ENCODE measurements at regions not wholly inside any gene's neighbourhood (a gene's known extent, or its start where the extent isn't known, plus 50 kb on each side); places are given as distances from the start of the nearest gene placed in this dataset.

DNA sequence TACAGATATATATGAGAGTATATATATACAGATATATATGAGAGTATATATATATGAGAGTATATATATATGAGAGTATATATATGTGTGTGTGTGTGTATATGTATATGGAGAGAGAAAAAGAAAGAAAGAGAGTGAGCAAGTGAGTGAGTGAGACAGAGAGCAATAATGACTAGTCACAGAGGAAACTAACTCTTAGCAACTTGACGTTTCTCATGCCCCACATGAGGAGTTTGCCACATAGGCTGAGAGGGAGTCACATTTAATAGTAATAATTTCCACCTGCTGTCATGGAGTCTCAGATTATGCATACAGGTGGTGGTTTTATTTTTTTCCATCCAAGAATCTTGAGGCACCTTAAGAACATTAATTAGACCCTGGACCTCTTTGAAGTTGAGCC, 199.9 kb downstream of the GATA3 start:
- no peaks in the 10 kb centered on the region for H3K36me3 ChIP-seq (ENCODE audit: control insufficient read depth, insufficient read depth, low read length)
- H3K4me3 ChIP-seq (ENCODE audit: low read depth, low read length) = no peak overlapping the region
- TF ChIP-seq CTCF (IDR thresholded peaks at IDR 0.05; ENCODE audit: insufficient read depth, low read length, poor library complexity, severe bottlenecking) = no peak
- DNase-seq (ENCODE audit: low read depth) = no peak
- H3K27me3 ChIP-seq (ENCODE audit: control insufficient read depth, insufficient read depth, low read length) = no peaks in the 10 kb centered on the region

- no peak overlapping the region for H3K4me3 ChIP-seq (ENCODE audit: low read depth, low read length)
- no peak for TF ChIP-seq CTCF (IDR thresholded peaks at IDR 0.05; ENCODE audit: insufficient read depth, low read length, poor library complexity, severe bottlenecking)
- H3K36me3 ChIP-seq (ENCODE audit: control insufficient read depth, insufficient read depth, low read length) = no peaks in the 10 kb centered on the region
- no peak for DNase-seq (ENCODE audit: low read depth)
- no peaks in the 10 kb centered on the region for H3K27me3 ChIP-seq (ENCODE audit: control insufficient read depth, insufficient read depth, low read length)
These were observed 200.8 kb downstream of the GATA3 start for GRCh38 chr10:8255301-8255700.

- no peak overlapping the region for H3K4me3 ChIP-seq (ENCODE audit: low read depth, low read length)
- no peaks in the 10 kb centered on the region for H3K27me3 ChIP-seq (ENCODE audit: control insufficient read depth, insufficient read depth, low read length)
- no peak for TF ChIP-seq CTCF (IDR thresholded peaks at IDR 0.05; ENCODE audit: insufficient read depth, low read length, poor library complexity, severe bottlenecking)
- no peaks in the 10 kb centered on the region for H3K36me3 ChIP-seq (ENCODE audit: control insufficient read depth, insufficient read depth, low read length)
- no peak for DNase-seq (ENCODE audit: low read depth)
These were observed 206.2 kb downstream of the GATA3 start for GRCh38 chr10:8260645-8261044.

DNA sequence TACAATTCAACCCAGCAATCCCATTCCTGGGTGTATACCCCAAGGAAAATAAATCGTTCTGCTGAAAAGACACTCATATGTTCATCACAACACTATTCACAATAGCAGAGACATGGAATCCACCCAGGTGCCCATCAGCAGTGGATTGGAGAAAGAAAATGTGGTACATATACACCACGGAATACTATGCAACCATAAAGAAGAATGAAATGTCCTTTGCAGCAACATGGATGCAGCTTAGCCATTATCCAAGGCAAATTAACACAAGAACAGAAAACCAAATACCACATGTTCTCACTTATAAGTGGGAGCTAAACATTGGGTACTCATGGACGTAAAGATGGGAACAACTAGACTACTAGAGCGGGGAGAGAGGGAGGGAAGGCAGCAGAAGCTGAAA, 207.8 kb downstream of the GATA3 start:
- Histone ChIP-seq H3K4me3 (ENCODE audit: low read depth, low read length) (no peak overlapping the region), H3K27me3 (ENCODE audit: control insufficient read depth, insufficient read depth, low read length) (no peaks in the 10 kb centered on the region), H3K36me3 (ENCODE audit: control insufficient read depth, insufficient read depth, low read length) (no peaks in the 10 kb centered on the region)
- no peak for TF ChIP-seq CTCF (IDR thresholded peaks at IDR 0.05; ENCODE audit: insufficient read depth, low read length, poor library complexity, severe bottlenecking)
- DNase-seq (ENCODE audit: low read depth) = no peak

DNA sequence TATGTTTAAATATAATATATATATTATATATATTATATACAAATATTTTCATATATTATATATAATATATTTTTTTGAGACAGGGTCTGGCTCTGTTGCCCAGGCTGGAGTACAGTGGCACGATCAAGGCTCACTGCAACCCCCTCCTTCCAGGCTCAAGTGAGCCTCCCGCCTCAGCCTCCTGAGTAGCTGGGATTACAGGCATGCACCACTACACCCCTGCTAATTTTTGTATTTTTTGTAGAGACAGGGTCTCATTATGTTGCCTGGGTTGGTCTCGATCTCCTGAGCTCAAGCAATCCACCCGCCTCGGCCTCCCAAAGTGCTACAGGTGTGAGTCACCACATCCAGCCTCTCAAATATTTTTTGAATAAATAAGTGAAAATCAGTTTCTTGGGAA, 215.5 kb downstream of the GATA3 start:
- no peak for TF ChIP-seq CTCF (IDR thresholded peaks at IDR 0.05; ENCODE audit: insufficient read depth, low read length, poor library complexity, severe bottlenecking)
- Histone ChIP-seq H3K4me3 (ENCODE audit: low read depth, low read length) (no peak overlapping the region), H3K36me3 (ENCODE audit: control insufficient read depth, insufficient read depth, low read length) (no peaks in the 10 kb centered on the region), H3K27me3 (ENCODE audit: control insufficient read depth, insufficient read depth, low read length) (no peaks in the 10 kb centered on the region)
- DNase-seq (ENCODE audit: low read depth) = no peak

DNA sequence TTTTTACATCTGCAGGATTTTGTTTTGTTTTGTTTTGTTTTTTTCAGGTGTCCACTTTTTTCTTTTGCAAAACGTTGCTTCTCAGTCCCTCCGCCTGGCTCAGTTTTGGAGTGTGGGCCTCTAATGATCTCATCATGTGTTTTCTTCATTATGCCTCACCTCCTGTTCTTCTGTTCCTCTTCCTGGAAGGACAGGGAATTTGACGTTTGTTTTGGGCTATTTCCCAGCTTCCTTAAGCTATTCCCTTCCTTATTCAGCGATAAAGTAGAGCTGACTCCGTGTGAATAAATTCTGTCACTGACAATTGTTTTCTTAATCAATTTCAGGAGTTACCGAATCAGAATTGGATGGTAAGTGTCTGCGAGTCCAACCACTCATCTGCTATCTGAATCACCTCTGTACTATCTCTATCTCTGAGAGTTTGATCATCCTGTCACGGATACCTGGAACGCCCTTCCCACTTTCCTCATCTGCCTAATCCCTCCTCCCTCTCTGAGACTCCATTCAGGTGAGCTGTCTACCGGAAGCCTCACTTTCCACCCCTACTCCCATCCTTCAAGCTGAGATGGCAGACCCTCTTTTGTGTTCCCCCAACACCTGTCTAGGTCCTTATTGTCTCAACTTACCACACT, 218.4 kb downstream of the GATA3 start:
- Histone ChIP-seq H3K36me3 (ENCODE audit: control insufficient read depth, insufficient read depth, low read length) (no peaks in the 10 kb centered on the region), H3K4me3 (ENCODE audit: low read depth, low read length) (no peak overlapping the region), H3K27me3 (ENCODE audit: control insufficient read depth, insufficient read depth, low read length) (no peaks in the 10 kb centered on the region)
- TF ChIP-seq CTCF (IDR thresholded peaks at IDR 0.05; ENCODE audit: insufficient read depth, low read length, poor library complexity, severe bottlenecking) = no peak
- no peak for DNase-seq (ENCODE audit: low read depth)

Data from kidney epithelial cell (primary cell).